Activated CD4-positive, alpha-beta memory T cell treated with anti-CD3 and anti-CD28 coated beads for 36 hours (primary cell): ENCODE measurements at regions not wholly inside any gene's neighbourhood (a gene's known extent, or its start where the extent isn't known, plus 50 kb on each side); places are given as distances from the start of the nearest gene placed in this dataset.

Experiments used
- CTCF ChIA-PET: fragments of 350-600 bp; sonication (Branson Sonifier 250); formaldehyde crosslinking; loops from one replicate; lab custom pipeline; 2021; ENCODE audit warnings: antibody characterized with exemption, inconsistent platforms; lab: Charles Lee
- POLR2A ChIA-PET: fragments of 350-600 bp; sonication (Branson Sonifier 250); formaldehyde crosslinking; loops from one replicate; lab custom pipeline; 2021; ENCODE audit warnings: antibody characterized with exemption; lab: Charles Lee
- DNase-seq: peaks from one replicate; pipeline ENCODE4 v3.0.0-alpha.2; 2020
- H3K27ac Mint-ChIP-seq: one replicate; pipeline ENCODE4 v1.8.0; 2021; ENCODE audit warnings: mixed read lengths
- H3K27me3 Mint-ChIP-seq: one replicate; pipeline ENCODE4 v1.8.0; 2021; ENCODE audit warnings: mixed read lengths
- H3K36me3 Mint-ChIP-seq: one replicate; pipeline ENCODE4 v1.8.0; 2021; ENCODE audit warnings: mixed read lengths
- H3K4me1 Mint-ChIP-seq: one replicate; pipeline ENCODE4 v1.8.0; 2021; ENCODE audit warnings: low read depth, mixed read lengths
- H3K4me3 Mint-ChIP-seq: one replicate; pipeline ENCODE4 v1.8.0; 2021; ENCODE audit warnings: mild to moderate bottlenecking, mixed read lengths
- H3K9me3 Mint-ChIP-seq: one replicate; pipeline ENCODE4 v1.8.0; 2021; ENCODE audit warnings: mixed read lengths
- intact Hi-C: fragments of 100-400 bp; cut with micrococcal nuclease; formaldehyde crosslinking; loops from one replicate; pipeline ENCODE4 v1.15.1; 2023

DNA sequence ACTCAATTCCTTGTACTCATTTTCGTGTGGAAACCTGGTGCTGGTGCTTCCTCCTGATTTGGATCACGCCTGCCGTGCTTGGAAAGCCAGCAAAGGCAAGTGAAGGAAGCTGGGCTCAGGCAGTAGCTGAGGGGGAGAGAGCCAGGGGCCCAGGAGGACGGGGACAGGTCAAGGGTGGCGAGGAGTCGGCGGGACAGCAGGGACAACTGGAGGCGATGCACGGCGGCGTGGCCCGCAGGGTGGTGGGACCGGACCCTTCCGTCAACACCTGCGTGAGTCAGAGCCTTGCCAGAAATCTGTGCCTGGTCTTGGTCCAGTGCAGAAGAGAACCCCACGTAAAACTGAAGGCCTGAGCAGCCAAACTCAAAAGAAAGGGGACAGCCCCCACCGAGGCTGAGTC, 309.7 kb upstream of the SHH start:
- Mint-ChIP-seq H3K4me3 (no peak overlapping the region), H3K36me3 (no peaks in the 10 kb centered on the region), H3K9me3 (no peaks in the 10 kb centered on the region), H3K27me3 (no peaks in the 10 kb centered on the region), H3K27ac (no peak overlapping the region), H3K4me1 (no peaks in the 10 kb centered on the region)
- no peak for DNase-seq
- ChIA-PET CTCF (no interaction called here), POLR2A (no interaction called here)
- intact Hi-C loops = no loop called here

DNA sequence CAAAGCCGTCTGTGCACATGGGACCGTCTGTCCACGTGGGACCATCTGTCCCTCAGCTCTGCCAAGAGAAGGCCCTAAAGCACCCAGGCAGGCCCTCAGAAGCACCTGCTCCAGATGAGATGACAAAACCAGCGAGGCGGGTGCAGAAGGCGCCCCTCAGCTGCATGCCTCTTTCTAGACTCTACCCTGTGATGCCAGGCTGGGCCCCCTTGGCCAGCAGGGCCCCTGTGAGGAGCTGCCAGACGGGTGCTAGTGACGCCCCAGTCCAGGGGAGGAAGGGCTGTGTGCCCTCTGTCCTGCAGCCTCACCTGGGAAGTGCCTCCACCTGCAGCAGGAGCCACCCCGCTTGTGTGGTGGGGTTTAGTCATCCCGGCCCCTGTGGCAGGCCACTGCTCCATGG, 309.2 kb upstream of the SHH start:
- no peaks in the 10 kb centered on the region for H3K36me3 Mint-ChIP-seq
- DNase-seq = no peak
- ChIA-PET POLR2A (no interaction called here), CTCF (no interaction called here)
- H3K9me3 Mint-ChIP-seq = no peaks in the 10 kb centered on the region
- intact Hi-C loops = no loop called here
- no peaks in the 10 kb centered on the region for H3K4me1 Mint-ChIP-seq
- H3K27me3 Mint-ChIP-seq = no peaks in the 10 kb centered on the region
- no peak overlapping the region for H3K27ac Mint-ChIP-seq
- H3K4me3 Mint-ChIP-seq = no peak overlapping the region

DNA sequence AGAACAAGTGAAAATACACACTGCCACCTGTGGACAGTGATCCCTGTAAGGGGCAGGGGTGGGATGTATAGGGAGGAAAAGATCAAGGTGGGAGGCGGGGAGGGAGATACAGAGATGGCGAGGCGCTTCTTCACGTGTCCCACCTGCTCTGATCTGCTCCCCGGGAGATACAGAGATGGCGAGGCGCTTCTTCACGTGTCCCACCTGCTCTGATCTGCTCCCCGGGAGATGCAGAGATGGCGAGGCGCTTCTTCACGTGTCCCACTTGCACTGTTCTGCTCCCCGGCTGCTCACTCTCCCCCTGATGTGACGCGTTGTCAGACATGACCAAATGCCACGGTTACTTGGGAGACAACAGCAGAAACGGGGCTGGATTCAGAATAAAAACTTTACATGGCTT, 308.3 kb upstream of the SHH start:
- POLR2A ChIA-PET = no interaction called here
- Mint-ChIP-seq H3K36me3 (no peaks in the 10 kb centered on the region), H3K27me3 (no peaks in the 10 kb centered on the region), H3K4me3 (no peak overlapping the region), H3K9me3 (no peaks in the 10 kb centered on the region), H3K4me1 (no peaks in the 10 kb centered on the region), H3K27ac (no peak overlapping the region)
- CTCF ChIA-PET = no interaction called here
- intact Hi-C loops = no loop called here
- no peak for DNase-seq

DNA sequence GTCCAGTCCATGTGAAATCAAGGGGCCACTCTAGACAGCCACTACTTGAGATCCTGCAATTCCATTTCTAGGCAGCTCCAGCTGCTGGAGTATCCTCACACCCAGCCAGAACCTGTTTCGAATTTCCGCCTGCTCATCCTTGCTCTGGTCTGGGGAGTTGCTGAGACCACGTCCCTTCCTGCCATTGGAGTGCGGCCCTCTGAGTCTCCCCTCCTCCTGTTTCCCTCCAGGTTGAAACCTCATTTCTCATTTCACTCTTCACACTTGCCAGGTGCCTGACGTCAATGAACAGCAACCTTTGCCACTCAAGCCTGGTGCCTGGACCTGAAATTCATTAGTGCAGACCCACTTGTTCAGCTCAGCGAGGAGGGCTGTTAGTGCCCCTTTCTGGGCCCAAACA, 307.5 kb upstream of the SHH start:
- Mint-ChIP-seq H3K27me3 (no peaks in the 10 kb centered on the region), H3K9me3 (no peaks in the 10 kb centered on the region), H3K27ac (no peak overlapping the region), H3K36me3 (no peaks in the 10 kb centered on the region), H3K4me1 (no peaks in the 10 kb centered on the region), H3K4me3 (no peak overlapping the region)
- CTCF ChIA-PET = no interaction called here
- intact Hi-C loops = no loop called here
- POLR2A ChIA-PET = no interaction called here
- DNase-seq = no peak

DNA sequence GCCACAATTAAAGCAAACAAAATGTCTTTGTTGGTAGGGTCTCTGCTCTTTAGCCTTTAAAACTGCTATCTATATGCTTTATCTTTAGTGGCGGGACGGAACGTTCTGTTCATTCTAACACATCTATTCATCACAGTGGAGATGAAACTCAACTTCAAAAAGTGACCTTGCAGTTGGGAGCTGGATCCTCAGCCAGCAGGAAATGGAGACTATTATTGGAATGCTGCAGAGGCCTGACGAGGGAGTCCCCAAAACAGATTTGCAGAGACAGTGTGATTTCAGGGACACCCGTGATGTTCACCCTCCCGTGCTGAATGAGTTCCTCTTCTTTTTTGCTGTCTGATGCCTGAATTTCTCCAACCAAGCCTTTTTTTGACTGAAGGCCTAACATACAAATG, 306.0 kb upstream of the SHH start:
- ChIA-PET CTCF (no interaction called here), POLR2A (no interaction called here)
- no peaks in the 10 kb centered on the region for H3K27me3 Mint-ChIP-seq
- DNase-seq = no peak
- H3K27ac Mint-ChIP-seq = no peak overlapping the region
- no peaks in the 10 kb centered on the region for H3K9me3 Mint-ChIP-seq
- H3K36me3 Mint-ChIP-seq = no peaks in the 10 kb centered on the region
- H3K4me1 Mint-ChIP-seq = no peaks in the 10 kb centered on the region
- intact Hi-C loops = no loop called here
- no peak overlapping the region for H3K4me3 Mint-ChIP-seq

DNA sequence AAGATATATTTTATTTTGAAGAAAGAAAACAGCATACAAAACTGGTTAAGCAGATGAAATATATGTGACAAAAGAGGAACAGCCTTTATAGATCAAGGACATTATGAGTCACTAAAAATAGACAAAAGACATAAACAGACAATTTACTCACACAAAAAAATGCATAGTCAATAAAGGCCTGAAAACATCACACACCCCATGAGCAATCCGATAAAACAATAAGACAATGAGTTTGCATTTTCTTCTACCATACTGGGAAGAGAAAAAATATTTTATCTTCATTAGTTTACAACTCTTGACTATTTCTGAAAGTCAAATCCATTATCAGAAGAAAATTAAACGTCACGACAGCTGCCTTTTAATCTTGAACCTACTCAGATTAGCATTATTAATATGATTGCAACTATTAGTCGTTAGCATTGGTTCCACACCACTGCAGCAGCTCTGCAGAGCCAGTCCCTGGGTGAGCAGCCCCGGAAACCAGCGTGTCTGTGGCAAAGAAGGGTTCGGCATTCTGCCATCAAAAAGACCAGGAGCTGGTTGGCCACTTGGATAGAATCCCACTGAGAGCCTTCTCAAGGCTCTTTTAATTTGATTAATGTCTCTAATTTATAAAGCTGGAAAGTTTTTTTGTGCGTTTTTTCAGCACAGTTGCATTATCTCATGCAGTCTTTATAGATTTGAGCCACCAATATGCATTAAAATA, 305.4 kb upstream of the SHH start:
- Mint-ChIP-seq H3K36me3 (no peaks in the 10 kb centered on the region), H3K4me1 (no peaks in the 10 kb centered on the region), H3K27ac (no peak overlapping the region), H3K4me3 (no peak overlapping the region), H3K27me3 (no peaks in the 10 kb centered on the region), H3K9me3 (no peaks in the 10 kb centered on the region)
- intact Hi-C loops = no loop called here
- ChIA-PET POLR2A (no interaction called here), CTCF (no interaction called here)
- no peak for DNase-seq

DNA sequence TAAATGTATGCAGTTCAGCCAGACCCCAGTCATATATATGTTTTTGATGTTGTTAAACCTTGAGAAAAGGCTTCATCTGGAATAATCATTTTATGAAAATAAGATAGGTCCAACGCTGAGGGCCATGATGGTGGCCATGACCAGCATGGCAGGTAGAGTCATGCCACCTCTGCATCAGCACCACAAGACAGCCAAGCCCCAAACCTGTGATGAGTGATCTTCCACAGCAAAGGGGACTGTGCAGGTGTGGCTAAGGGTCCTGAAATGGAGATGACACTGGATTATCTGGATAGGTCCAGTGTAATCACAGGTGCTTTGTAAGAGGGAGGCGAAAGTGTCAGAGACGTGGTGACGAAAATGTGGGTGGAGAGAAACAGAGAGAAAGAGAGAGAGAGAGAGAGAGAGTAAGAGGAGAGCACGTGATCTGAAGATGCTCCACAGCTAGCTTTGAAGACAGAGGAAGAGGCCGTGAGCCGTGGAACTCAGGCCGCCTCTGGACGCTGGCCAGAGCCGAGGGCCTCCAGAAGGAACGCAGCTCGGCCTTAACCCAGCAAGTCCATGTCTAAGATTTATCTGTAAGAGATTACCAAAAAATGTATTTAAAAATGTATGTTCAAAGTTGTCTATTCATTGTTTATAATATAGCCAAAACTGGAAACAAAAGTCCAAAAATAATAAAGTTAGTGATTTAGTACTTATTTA, 304.4 kb upstream of the SHH start:
- H3K36me3 Mint-ChIP-seq = no peaks in the 10 kb centered on the region
- no peak for DNase-seq
- POLR2A ChIA-PET = no interaction called here
- H3K4me3 Mint-ChIP-seq = no peak overlapping the region
- no peak overlapping the region for H3K27ac Mint-ChIP-seq
- intact Hi-C loops = no loop called here
- H3K9me3 Mint-ChIP-seq = no peaks in the 10 kb centered on the region
- no peaks in the 10 kb centered on the region for H3K4me1 Mint-ChIP-seq
- CTCF ChIA-PET = no interaction called here
- no peaks in the 10 kb centered on the region for H3K27me3 Mint-ChIP-seq

DNA sequence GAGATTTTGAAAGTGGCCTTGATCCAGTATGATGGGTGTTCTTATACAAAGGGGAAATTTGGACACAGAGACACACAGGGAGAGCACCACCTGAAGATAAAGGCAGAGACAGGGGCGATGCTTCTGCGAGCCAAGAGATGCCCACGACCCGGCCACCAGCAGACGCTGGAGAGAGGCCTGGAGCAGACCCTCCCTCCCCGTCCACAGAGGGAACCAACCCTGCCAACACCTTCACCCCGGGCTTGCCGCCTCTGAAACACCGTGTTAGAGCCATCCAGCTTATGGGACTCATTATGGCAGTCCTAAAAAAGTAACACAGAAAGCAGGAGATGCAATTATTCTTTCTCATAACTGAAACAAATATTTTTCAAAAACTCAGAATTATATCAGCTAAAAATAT, 303.3 kb upstream of the SHH start:
- CTCF ChIA-PET = no interaction called here
- no peaks in the 10 kb centered on the region for H3K36me3 Mint-ChIP-seq
- intact Hi-C loops = no loop called here

DNA sequence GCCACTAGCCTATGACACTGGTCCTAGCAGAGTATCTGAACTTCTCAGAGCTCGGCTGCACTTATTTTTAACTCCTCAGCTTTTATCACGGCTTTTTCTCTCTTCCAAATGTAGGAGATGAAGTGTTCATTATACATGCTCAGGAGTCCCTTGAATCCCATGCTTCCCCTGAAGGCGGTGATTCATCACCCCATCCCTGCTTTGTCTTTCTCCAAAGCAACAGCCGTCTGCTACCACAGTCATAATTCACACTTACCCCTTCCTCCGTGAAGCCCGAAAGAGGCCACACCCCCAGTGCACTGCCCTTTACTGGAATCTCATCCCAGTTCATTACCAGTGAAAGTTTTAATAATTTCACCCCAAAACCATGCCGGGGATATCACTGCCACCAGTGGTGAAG, 301.5 kb upstream of the SHH start:
- ChIA-PET CTCF (no interaction called here), POLR2A (no interaction called here)
- H3K9me3 Mint-ChIP-seq = no peaks in the 10 kb centered on the region
- intact Hi-C loops = no loop called here
- no peak for DNase-seq
- H3K4me1 Mint-ChIP-seq = no peaks in the 10 kb centered on the region
- H3K27ac Mint-ChIP-seq = no peak overlapping the region
- H3K36me3 Mint-ChIP-seq = no peaks in the 10 kb centered on the region
- H3K27me3 Mint-ChIP-seq = no peaks in the 10 kb centered on the region
- H3K4me3 Mint-ChIP-seq = no peak overlapping the region

More for the DNA sequence above, 303.3 kb upstream of the SHH start:
- no peak overlapping the region for H3K27ac Mint-ChIP-seq
- H3K4me3 Mint-ChIP-seq = no peak overlapping the region
- POLR2A ChIA-PET = no interaction called here
- no peak for DNase-seq
- no peaks in the 10 kb centered on the region for H3K4me1 Mint-ChIP-seq
- no peaks in the 10 kb centered on the region for H3K27me3 Mint-ChIP-seq
- no peaks in the 10 kb centered on the region for H3K9me3 Mint-ChIP-seq

DNA sequence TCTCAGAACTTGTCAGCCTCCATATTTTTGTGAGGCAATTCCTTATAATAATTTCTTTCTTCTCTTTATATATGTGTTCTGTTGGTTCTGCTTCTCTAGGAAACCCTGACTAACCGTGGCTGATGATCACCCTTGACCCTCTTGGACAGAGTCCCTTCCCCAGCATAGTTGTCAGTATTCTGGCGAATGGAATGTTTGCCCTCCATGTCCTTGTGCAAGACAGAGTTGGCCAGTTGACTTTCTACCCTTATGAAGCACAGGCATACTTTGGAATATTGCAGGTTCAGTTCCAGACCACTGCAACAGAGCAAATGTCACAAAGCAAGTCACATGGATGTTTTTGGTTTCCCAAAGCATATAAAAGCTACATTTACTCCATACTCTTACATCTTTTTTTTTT, 297.7 kb upstream of the SHH start:
- DNase-seq = no peak
- H3K4me3 Mint-ChIP-seq = no peak overlapping the region
- no peak overlapping the region for H3K27ac Mint-ChIP-seq
- ChIA-PET POLR2A (no interaction called here), CTCF (no interaction called here)
- H3K4me1 Mint-ChIP-seq = no peaks in the 10 kb centered on the region
- intact Hi-C loops = no loop called here
- no peaks in the 10 kb centered on the region for H3K27me3 Mint-ChIP-seq
- H3K36me3 Mint-ChIP-seq = no peaks in the 10 kb centered on the region
- H3K9me3 Mint-ChIP-seq = no peaks in the 10 kb centered on the region

DNA sequence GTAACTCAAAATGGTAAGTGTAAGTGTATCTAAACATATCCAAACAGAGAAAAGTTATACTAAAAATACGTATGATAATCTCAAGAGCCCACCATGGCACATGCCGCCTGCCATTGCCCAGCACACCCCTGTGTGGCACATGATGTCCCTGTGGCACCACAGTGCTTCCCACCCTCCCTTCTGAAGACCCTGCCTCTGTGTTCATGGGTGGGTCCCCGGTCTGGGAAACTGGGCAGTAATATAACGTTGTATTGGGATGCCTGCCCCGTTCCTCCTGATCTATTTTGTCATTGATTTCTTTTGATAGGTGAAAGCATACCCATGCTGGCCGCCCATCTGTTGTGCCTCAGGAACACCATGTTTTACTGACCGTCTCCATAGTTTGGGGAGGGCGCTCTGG, 296.8 kb upstream of the SHH start:
- no peaks in the 10 kb centered on the region for H3K27me3 Mint-ChIP-seq
- H3K36me3 Mint-ChIP-seq = no peaks in the 10 kb centered on the region
- no peaks in the 10 kb centered on the region for H3K4me1 Mint-ChIP-seq
- ChIA-PET CTCF (no interaction called here), POLR2A (no interaction called here)
- no peak for DNase-seq
- no peak overlapping the region for H3K4me3 Mint-ChIP-seq
- intact Hi-C loops = no loop called here
- H3K27ac Mint-ChIP-seq = no peak overlapping the region
- no peaks in the 10 kb centered on the region for H3K9me3 Mint-ChIP-seq

DNA sequence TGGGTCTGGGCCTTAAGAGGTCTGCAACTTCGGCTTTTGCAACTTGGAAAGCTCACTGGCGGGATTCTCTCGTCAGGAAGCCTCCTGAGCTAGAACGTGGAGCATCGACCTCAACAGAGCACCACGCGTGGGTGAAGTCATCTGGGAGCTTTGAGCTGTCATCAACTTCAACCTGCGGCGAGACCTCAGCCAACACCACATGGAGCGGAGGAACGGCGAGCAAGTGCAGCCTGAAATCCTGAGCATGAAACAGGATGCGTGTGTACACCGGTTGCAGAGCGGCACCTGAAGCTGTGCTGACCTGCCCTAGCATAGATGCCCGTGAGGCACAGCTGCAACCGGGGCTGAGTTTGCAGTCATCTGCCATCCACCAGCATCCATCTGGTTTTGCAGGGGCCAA, 295.7 kb upstream of the SHH start:
- no peak for DNase-seq
- no peaks in the 10 kb centered on the region for H3K27me3 Mint-ChIP-seq
- H3K27ac Mint-ChIP-seq = no peak overlapping the region
- POLR2A ChIA-PET = no interaction called here
- no peaks in the 10 kb centered on the region for H3K9me3 Mint-ChIP-seq
- no peaks in the 10 kb centered on the region for H3K4me1 Mint-ChIP-seq
- no peaks in the 10 kb centered on the region for H3K36me3 Mint-ChIP-seq
- no peak overlapping the region for H3K4me3 Mint-ChIP-seq
- CTCF ChIA-PET = no interaction called here
- intact Hi-C loops = no loop called here

DNA sequence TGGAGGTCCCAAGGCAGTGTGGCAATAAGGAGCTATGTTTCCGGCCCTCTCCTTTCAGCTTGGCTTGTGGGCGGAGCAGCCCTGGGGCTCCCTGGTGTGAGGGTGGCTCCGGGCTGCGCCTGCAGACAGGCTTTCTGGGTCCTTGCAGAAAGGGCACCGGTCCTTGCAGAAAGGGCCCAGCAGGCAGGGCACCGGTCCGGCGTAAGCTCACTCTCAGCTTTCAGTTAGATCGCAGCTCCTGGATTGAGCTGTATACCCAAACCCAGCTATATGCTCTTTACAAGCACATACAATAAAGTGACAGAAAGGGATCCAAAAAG, 293.8 kb upstream of the SHH start:
- no peaks in the 10 kb centered on the region for H3K36me3 Mint-ChIP-seq
- DNase-seq = no peak
- CTCF ChIA-PET = no interaction called here
- intact Hi-C loops = no loop called here
- POLR2A ChIA-PET = no interaction called here
- H3K9me3 Mint-ChIP-seq = no peaks in the 10 kb centered on the region
- no peaks in the 10 kb centered on the region for H3K27me3 Mint-ChIP-seq
- H3K4me3 Mint-ChIP-seq = no peak overlapping the region
- no peak overlapping the region for H3K27ac Mint-ChIP-seq
- H3K4me1 Mint-ChIP-seq = no peaks in the 10 kb centered on the region
